DMS153 treated with DMSO at 0.1 percent for 48 hours (cell line): ENCODE measurements at regions not wholly inside any gene's neighbourhood (a gene's known extent, or its start where the extent isn't known, plus 50 kb on each side); places are given as distances from the start of the nearest gene placed in this dataset.
"Not testable (repeated sequence)": the region's sequence is repeated elsewhere in the genome, so short reads cannot be mapped to it uniquely, and the experiment has no call there.

Source experiments
- DNase-seq: peaks from one replicate; lab custom pipeline; 2025; ENCODE audit not compliant: unreplicated experiment; lab: John Stamatoyannopoulos, UW

DNA sequence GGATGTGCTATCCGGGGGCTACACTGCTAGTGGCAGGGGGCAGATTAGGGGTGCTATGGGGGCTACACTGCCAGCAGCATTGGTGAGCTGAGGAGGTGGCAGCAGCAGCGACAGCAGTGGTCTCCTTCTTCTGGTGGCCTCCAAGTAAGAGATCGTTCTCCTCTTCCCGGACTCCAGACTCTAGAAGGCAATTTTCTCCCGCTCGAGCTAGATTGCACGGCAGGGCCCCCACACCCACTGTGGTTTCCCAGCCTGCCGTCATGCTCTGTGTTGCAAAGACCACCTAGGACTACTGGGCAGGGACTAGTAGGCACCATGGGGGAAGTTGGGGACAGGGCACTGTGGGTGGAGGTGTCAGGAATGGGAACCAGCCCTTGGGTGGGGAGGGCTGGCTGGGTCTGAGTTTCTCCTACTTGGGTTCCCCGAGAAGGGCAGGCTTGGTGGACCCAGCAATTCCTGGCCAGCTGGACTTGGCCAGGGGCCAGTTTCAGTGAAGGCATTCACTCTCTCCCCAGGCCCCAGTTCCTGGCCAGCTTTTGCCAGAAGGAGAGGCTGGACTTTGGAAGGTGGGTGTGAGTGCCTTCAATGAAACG lies 203.4 kb upstream of the WSB1 start:
- not testable (repeated sequence) for DNase-seq

DNA sequence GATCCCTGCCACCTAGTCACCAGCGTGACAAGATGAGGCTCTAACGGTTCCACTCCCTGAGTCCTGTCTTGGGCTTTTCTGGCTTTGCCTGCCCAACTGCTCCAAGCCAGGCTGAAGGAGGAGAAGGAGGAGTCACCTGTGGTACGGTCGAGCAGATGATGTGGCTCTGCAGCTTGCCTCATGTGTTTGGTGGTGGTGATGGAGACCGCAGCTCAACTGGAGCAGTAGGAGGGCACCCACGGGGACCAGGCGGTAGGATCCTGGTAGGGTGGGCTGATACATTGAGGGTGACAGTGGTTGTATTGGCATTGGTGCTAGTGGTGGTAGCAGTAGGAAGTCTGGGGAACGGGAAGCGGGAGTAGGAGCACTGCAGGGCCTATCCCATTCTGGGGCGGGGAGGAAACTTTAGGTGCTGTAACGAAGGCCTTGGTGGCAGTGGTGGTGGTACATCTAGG lies 202.8 kb upstream of the WSB1 start:
- no peak for DNase-seq

DNA sequence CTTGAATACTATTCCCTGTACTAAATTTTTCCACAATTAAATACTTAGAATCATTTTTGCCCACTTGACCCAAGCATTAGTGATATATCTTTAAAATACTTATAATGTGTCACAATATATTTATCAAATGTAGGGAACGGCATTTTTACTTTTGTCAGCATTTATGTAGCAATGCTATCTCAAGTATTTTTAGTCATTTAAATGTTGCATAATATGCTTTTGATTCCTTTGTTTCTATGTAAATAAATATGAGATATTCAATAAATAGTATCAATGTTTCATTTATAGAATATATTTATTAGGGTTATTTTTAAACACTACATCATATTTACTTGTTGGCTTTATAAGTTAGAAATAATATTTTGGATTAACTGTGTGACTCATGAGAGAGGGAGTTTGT lies 199.7 kb upstream of the WSB1 start:
- DNase-seq, result not testable (repeated sequence)

DNA sequence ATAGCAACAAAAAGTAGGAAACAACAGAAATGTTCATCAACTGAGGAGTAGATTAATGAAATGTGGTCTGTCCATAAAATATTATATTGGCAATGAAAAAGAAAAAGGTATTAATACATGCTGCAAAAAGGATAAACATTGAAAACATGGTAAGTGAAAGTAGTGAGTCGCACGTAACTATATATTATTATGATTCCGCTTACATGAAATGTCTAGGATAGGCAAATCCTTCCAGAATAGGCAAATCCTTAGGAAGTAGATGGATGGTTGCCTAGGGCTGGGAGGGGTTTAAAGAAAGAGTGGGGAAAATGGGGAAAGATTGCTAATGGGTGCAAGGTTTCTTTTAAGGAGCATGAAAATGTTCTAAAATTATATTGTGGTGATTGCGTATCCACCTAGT lies 198.1 kb upstream of the WSB1 start:
- DNase-seq, result not testable (repeated sequence)

DNA sequence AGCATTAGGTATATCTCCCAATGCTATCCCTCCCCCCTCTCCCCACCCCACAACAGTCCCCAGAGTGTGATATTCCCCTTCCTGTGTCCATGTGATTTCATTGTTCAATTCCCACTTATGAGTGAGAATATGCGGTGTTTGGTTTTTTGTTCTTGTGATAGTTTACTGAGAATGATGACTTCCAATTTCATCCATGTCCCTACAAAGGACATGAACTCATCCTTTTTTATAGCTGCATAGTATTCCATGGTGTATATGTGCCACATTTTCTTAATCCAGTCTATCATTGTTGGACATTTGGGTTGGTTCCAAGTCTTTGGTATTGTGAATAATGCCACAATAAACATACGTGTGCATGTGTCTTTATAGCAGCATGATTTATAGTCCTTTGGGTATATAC lies 194.6 kb upstream of the WSB1 start:
- not testable (repeated sequence) for DNase-seq

DNA sequence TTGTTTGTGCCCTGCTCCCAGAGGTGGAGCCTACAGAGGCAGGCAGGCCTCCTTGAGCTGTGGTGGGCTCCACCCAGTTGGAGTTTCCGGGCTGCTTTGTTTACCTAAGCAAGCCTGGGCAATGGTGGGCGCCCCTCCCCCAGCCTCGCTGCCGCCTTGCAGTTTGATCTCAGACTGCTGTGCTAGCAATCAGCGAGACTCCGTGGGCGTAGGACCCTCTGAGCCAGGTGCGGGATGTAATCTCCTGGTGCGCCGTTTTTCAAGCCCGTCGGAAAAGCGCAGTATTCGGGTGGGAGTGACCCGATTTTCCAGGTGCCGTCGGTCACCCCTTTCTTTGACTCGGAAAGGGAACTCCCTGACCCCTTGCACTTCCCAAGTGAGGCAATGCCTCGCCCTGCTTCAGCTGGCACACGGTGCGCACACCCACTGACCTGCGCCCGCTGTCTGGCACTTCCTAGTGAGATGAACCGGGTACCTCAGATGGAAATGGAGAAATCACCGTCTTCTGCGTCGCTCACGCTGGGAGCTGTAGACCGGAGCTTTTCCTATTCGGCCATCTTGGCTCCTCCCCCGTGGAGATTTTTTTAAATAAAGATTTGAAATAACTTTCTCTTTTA lies 189.2 kb upstream of the WSB1 start:
- DNase-seq, result peak; percentile 53

DNA sequence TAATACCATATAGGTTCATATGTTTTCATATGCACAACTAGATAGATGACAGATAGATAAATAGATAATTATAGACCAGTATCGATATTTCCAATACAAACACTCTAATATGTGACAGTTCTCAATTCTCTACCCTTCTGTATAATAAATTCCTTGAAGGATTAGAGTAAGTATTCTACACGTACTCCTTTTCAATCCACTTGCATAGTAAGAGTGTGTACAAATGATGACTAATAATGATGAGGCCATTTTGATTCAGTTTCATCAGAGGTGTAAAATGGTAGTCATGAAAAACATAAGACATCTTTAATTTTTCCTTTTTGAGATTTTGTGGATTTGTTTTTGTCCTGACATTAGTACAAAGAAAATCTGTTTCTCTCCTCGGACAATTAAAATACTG lies 188.3 kb upstream of the WSB1 start:
- DNase-seq, result no peak

DNA sequence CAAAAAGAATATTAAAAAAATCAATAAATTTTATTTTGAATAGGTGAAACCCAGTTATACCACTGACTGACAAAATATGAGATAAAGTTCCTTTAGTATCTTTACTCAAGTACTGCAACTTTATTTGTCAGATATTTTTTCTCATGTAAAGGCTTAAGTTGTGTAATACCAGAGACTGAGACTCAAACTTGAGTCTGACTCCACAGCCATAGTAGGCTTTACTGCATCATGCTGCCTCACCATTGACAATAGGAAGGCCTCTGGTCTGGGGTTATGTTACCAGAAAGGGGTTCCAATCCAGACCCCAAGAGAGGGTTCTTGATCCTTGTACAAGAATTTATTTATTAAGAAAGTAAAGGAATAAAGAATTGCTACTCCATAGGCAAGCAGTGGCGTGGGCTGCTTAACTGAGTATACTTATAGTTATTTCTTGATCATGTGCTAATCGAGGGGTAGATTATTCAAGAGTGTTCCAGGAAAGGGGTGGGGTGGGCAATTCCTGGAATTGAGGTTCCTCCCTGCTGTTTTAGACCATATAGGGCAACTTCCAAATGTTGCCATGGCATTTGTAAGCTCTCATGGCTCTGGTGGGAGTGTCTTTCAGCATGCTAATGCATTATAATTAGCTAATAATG lies 187.4 kb upstream of the WSB1 start:
- no peak for DNase-seq

DNA sequence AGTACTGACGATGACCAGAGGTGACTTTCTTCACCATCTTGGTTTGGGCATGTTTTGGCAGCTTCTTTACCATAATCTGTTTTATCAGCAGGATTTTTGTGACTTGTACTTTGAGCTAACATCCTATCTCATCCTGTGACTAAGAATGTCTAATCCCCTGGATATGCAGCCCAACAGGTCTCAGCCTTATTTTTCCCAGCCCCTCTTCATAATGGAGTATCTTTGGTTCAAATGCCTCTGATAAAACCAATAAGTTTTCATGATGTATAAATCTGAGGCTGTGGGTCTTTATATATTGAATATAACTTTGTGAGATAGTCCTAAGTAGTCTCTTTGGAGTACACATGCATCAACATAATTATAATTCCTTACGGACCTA lies 186.9 kb upstream of the WSB1 start:
- DNase-seq, result no peak

DNA sequence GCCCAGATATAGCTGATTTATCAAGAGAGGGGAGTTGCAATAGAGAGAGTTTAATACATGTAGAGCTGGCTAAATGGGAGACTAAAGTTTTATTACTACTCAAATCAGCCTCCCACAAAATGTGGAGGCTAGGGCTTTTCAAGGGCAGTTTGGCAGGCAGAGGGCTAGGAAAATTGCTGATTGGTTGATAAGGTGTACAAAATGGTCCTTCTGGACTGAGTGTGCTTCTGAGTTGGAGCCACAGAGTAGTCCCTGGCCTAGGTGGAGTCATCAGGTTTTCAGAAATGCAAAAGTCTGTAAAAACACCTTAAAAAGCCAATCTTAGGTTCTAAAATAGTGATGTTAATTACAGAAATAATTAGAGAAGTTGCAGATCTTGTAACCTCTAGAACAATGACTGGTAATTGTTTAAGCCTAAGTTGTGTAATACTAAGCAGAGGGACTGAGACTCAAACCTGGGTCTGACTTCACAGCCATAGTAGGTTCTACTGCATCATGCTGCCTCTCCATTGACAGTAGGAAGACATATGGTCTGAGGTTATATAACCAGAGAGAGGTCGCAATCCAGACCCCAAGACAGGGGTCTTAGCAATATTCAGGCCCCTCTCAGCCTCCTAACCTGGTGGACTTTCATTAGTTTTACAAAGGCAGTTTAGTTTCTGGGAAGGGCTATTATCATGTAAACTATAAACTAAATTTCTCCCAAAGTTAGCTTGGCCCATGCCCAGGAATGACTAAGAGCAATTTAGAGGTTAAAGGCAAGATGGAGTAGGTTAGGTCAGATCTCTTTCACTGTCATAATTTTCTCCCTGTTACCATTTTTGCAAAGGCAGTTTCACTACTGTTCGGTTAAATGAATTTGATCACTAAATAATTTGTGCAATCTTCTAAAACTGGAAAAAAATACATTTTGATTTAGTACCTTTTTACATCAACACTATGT lies 186.3 kb upstream of the WSB1 start:
- not testable (repeated sequence) for DNase-seq

DNA sequence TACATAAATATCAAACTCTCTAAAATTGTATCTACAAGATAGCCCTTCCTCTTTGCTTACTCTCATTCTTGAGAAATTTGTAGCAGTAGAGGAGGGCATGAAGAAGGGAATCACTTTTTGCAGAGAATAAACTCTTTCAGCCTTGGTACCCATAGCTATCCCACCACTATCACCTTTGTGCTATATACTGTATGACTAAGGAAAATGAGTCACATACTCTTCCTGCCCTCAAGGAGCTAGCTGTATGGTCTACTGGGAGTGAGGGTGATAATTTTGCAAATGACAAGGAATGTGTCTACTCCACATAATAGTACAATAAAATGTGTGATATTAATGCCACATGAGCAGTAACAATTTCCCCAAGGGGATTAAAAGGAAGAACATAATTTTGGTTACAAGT lies 184.6 kb upstream of the WSB1 start:
- no peak for DNase-seq

DNA sequence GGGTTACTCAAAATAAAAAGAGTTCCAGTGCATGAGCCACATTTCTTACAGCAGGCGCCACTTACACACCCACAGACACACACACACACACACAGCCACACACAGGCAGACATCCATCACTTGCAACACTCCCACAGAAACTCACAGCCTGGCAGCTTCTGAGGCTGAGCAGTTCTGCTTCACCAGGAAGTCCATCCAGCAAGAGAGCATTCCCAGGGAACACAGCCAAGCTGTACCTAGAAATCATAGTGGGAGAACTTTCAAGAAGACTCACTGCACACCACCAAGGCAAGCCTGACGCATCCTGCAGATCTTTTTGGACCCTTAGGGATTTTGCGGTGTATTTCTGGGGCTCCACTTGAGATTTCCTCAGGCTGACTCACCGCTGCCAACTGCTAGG lies 140.9 kb upstream of the WSB1 start:
- no peak for DNase-seq

DNA sequence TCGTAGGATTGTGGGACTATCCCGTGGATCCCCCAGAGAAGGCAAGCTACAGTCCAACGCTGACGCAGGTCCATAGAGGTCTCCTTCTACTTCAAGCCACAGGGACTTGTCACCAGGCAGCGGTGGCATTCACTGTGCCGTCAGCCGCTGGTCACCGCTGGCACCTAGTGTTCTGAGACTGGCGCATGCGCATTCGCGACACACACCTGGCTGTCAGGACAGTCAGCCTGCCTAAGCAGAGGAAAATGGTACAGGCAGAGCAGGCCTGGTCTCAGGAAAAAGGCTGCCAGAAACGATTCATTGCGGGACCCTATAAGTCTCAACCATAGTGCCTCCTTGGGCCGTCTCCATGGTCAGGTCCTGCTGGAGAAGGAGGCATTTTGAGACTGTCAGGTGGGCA lies 138.0 kb upstream of the WSB1 start:
- no peak for DNase-seq

DNA sequence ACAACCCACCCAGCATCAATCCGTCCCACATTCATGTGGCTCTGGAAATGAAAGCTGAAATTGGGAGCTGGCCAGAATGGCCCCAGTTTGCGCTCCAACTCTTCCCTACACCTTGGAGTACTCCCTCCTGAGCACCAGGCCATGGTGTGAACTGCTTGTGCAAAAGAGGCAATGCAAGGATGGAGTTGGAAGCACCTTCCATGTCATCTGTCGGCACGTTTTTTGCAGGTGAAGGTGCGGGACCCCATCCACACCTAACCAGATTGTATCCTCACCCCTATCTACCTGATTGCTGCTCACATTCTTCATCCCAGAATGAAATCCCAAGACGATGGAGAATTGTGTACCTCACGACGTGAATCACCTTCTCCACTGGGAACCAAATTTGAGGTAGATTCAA lies 136.6 kb upstream of the WSB1 start:
- DNase-seq, result no peak

DNA sequence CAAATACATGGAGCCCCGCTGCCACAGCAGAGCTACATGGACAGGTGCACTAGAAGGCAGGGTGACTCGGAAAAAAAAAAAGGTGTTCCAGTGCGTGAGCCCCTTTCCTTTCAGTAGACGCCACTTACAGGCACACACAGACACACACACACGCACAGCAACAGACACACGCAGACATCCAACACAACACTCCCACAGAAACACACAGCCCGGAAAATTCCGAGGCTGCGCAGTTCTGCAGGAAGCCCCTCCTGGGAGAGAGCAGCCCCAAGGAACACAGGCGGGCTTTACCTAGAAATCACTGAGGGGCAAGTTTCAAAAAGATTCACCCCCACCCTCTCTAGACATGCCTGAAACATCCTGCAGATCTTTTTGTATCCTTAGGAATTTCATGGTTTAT lies 136.0 kb upstream of the WSB1 start:
- DNase-seq, result no peak

DNA sequence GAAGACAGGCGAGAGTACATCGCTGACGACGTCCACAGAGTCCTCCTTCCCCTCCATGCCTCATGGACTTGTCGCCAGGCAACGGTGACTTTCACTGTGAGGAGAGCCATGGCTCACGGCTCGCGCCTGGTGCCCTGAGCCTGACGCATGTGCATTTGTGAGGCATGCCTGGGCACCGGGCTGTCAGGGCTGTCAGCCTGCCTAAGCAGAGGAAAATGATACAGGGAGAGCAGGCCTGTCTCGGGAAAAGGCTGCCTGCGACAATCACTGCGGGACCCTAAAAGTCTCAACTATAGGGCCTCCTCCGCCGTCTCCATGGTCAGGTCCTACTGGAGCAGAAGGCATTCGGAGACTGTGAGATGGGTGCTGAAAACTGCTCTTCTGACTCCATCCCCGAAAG lies 135.5 kb upstream of the WSB1 start:
- DNase-seq, result no peak

DNA sequence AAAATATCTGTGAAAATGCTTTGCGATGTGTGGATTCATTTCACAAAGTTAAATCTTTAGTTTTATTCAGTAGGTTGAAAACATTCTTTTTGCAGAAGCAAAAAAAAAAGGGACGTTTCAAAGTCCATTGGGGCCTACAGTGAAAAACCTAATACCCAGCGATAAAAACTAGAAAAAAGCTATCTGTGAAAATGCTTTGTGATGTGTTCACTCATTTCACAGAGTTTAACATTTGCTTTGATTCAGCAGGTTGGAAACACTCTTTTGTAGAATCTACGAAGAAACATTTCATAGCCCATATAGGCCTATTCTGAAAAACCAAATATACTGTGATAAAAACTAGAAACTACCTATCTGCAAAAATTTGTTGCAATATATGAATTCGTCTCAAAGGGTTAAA lies 113.6 kb upstream of the WSB1 start:
- no peak for DNase-seq

DNA sequence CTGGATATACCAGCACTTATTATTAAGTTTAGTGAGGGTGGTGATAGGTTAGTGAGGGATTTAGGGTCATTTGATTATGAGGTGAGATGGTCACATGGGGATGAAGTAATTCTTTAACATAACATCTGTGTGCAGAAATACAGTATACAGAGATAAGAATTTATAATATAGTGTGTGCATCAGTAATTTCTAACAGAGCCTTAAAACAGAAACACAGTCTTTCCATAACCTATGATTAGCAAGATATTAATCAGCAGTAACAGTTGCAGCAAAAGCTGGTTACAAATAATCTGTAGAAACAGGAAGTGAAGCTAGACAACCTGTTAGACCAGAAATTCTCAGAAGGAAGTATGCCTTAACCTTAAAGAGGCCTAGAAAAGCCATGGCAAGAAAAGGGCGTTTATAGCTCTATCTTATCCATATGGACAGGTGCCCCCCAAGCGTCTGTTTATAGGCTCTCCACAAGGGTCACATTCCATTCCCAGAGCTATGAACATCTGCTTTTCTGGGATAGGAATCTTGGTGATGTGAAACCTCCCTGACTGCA lies 112.5 kb upstream of the WSB1 start:
- not testable (repeated sequence) for DNase-seq

DNA sequence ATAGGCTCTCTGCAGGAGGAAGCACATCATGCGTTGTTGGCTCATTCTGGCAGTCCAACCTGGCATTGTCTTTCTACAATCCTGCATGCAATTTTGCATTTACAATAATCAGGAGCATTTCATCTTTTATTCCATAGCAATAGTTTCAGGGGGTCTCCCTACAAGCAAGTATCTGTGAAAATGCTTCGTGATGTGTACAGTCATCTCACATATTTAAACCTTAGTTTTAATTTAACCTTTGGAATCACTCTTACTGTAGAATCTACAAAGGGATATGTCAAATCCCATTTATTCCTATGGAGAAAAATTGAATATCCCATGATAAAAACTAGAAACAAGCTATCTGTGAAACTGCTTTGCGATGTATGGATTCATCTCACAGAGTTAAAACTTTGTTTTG lies 112.0 kb upstream of the WSB1 start:
- DNase-seq, result no peak

DNA sequence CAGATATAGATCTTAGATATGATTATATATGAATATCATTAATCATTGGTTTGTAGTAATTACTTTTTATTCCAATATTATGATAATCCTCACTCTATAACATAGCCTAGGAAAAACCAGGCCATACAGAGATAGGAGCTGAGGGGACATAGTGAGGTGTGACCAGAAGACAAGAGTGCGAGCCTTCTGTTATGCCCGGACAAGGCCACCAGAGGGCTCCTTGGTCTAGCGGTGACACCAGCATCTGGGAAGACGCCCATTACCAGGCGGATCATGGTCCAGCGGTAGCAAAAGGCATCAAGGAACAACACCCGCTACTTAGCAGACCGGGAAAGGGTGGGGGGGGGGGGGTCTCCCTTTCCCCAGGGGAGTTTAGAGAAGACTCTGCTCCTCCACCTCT lies 96.4 kb upstream of the WSB1 start:
- DNase-seq, result not testable (repeated sequence)

DNA sequence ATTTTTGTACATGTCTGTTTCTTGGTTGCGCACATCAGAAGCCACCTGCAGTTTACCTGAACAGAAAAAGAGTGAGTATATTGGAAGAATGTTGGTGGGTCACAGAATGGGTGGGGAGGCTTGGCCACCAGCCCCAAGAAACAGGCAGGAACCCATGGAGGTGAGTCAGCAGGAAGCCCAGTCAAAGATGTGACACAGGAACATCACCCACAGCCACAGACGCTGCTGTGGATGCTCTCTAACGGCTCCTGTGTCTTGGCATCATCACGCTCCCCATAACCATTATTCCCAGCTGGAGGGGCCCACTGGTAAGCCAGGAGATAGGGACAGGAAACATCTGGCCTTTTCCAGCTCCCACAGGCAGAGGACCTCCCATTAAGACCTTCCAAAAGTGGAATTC lies 94.0 kb upstream of the WSB1 start:
- no peak for DNase-seq
